ENCODE measurements at regions not wholly inside any gene's neighbourhood (a gene's known extent, or its start where the extent isn't known, plus 50 kb on each side); places are given as distances from the start of the nearest gene placed in this dataset.

DNA sequence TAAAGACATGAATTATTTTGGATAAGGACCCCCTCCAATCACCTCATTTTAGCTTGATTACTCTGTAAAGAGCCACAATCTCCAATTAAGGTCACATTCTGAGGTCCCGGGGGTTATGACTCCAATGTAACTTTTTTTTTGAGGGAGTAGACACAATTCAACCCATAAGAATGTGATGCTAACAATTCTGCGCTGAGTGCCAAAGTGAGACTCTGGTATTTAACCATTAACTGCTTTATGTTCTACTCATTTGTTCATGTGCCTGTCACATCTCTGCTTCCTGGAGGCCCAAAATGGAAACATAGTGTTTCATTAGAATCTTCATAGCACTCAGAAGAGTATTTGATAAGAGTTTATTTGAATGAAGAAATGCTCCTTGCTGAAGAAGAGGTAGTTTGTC, 234.8 kb downstream of the CPE start:
- TF ChIP-seq TAF1 (IDR thresholded peaks at IDR 0.05; ENCODE audit: low read depth): no peak
- no peak for TF ChIP-seq EP300 (conservative IDR thresholded peaks at IDR 0.05; ENCODE audit: poor library complexity, severe bottlenecking)
- TF ChIP-seq MXI1 (conservative IDR thresholded peaks at IDR 0.05; ENCODE audit: poor library complexity, severe bottlenecking): no peak
- no peak for TF ChIP-seq CTCF (IDR thresholded peaks at IDR 0.05; ENCODE audit: poor library complexity, severe bottlenecking)
